ENCODE measurements at regions not wholly inside any gene's neighbourhood (a gene's known extent, or its start where the extent isn't known, plus 50 kb on each side); places are given as distances from the start of the nearest gene placed in this dataset.

GRCh38 chr2:207257251-207258250, 91.8 kb upstream of the KLF7 start:
- DNase-seq, result peak; percentile 39

GRCh38 chr2:207258263-207258991, 92.7 kb upstream of the KLF7 start:
- DNase-seq, result peak; percentile 32

- no peak for DNase-seq
Observed at GRCh38 chr2:207260021-207260420, 94.3 kb upstream of the KLF7 start.

GRCh38 chr2:207260947-207261346, 95.2 kb upstream of the KLF7 start:
- DNase-seq, result no peak

- no peak for DNase-seq
Observed at GRCh38 chr2:207264310-207264709, 98.6 kb upstream of the KLF7 start.

GRCh38 chr2:207265332-207265731, 99.6 kb upstream of the KLF7 start:
- DNase-seq, result no peak

GRCh38 chr2:207265869-207266268, 100.1 kb upstream of the KLF7 start:
- no peak for DNase-seq

- DNase-seq, result no peak
Observed at GRCh38 chr2:207266648-207267047, 100.9 kb upstream of the KLF7 start.

GRCh38 chr2:207269038-207269437, 103.3 kb upstream of the KLF7 start:
- DNase-seq, result no peak

GRCh38 chr2:207274530-207275189, 108.9 kb upstream of the KLF7 start:
- no peak for DNase-seq

GRCh38 chr2:207275779-207276178, 110.0 kb upstream of the KLF7 start:
- DNase-seq, result no peak

- no peak for DNase-seq
Observed at GRCh38 chr2:207276248-207276647, 110.5 kb upstream of the KLF7 start.

GRCh38 chr2:207276858-207277257, 111.1 kb upstream of the KLF7 start:
- no peak for DNase-seq

GRCh38 chr2:207279520-207279919, 113.8 kb upstream of the KLF7 start:
- DNase-seq, result no peak

GRCh38 chr2:207281436-207281835, 115.7 kb upstream of the KLF7 start:
- no peak for DNase-seq

GRCh38 chr2:207282916-207283315, 117.2 kb upstream of the KLF7 start:
- no peak for DNase-seq

GRCh38 chr2:207283356-207283755, 117.6 kb upstream of the KLF7 start:
- DNase-seq, result no peak

GRCh38 chr2:207284556-207285472, 119.1 kb upstream of the KLF7 start:
- DNase-seq, result no peak

GRCh38 chr2:207285473-207285815, 119.7 kb upstream of the KLF7 start:
- DNase-seq, result no peak

- DNase-seq, result no peak
Observed at GRCh38 chr2:207286106-207286505, 120.4 kb upstream of the KLF7 start.

GRCh38 chr2:207288628-207289027, 122.9 kb upstream of the KLF7 start:
- DNase-seq, result no peak

- DNase-seq, result no peak
Observed at GRCh38 chr2:207289295-207290018, 123.7 kb upstream of the KLF7 start.

All from NCI-H510A treated with DMSO at 0.1 percent for 48 hours (cell line).